ENCODE measurements at regions not wholly inside any gene's neighbourhood (a gene's known extent, or its start where the extent isn't known, plus 50 kb on each side); places are given as distances from the start of the nearest gene placed in this dataset.
"Not testable (repeated sequence)": the region's sequence is repeated elsewhere in the genome, so short reads cannot be mapped to it uniquely, and the experiment has no call there.

GRCh38 chrX:40908026-40908425 lies 172.7 kb upstream of the MED14 start:
- H3K36me3 Mint-ChIP-seq (ENCODE audit: low read depth), result no peaks in the 10 kb centered on the region
- intact Hi-C loops (cut with micrococcal nuclease), result no loop called here
- CTCF ChIA-PET, result interaction anchor here (0.7 kb wide), 1 partner anchor 267 kb away, joined by 3 read pairs; no protein-coding TSS in a partner anchor
- H3K9me3 Mint-ChIP-seq, result no peaks in the 10 kb centered on the region
- H3K4me1 Mint-ChIP-seq (ENCODE audit: low read depth), result no peaks in the 10 kb centered on the region
- H3K27me3 Mint-ChIP-seq (ENCODE audit: low read depth), result no peaks in the 10 kb centered on the region
- no peak for DNase-seq
- H3K4me3 Mint-ChIP-seq, result no peak overlapping the region
- no peak overlapping the region for H3K27ac Mint-ChIP-seq

GRCh38 chrX:40908857-40909475 lies 173.6 kb upstream of the MED14 start:
- intact Hi-C loops (cut with micrococcal nuclease), result no loop called here
- DNase-seq, result no peak
- H3K4me1 Mint-ChIP-seq (ENCODE audit: low read depth), result no peaks in the 10 kb centered on the region
- no peak overlapping the region for H3K4me3 Mint-ChIP-seq
- H3K27ac Mint-ChIP-seq, result no peak overlapping the region
- CTCF ChIA-PET, result no interaction called here
- no peaks in the 10 kb centered on the region for H3K36me3 Mint-ChIP-seq (ENCODE audit: low read depth)
- no peaks in the 10 kb centered on the region for H3K9me3 Mint-ChIP-seq
- no peaks in the 10 kb centered on the region for H3K27me3 Mint-ChIP-seq (ENCODE audit: low read depth)

GRCh38 chrX:40912166-40912565 lies 173.1 kb upstream of the USP9X start:
- H3K4me3 Mint-ChIP-seq, result no peak overlapping the region
- CTCF ChIA-PET, result no interaction called here
- intact Hi-C loops (cut with micrococcal nuclease), result no loop called here
- no peaks in the 10 kb centered on the region for H3K27me3 Mint-ChIP-seq (ENCODE audit: low read depth)
- H3K9me3 Mint-ChIP-seq, result no peaks in the 10 kb centered on the region
- no peak for DNase-seq
- H3K36me3 Mint-ChIP-seq (ENCODE audit: low read depth), result no peaks in the 10 kb centered on the region
- H3K4me1 Mint-ChIP-seq (ENCODE audit: low read depth), result no peaks in the 10 kb centered on the region
- H3K27ac Mint-ChIP-seq, result no peak overlapping the region

DNA sequence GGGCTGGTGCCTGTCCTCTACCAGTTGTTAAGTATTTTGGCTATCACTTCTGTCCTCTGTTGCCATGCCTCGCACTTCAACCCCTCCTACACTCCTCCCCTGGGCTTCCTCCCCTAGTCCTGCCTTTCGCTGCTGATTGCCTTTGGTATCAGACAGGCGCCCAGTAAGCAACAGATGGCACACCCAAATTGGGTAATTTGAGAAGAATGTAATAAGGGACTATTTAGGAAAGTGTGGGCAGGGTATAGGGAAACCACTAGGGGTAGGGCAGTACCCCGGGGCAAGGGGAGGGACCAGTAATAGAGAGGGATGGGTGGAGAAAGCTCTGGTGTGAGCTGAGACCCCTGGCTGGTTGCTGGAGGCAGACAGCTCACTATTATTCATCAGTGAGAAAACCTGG lies 172.7 kb upstream of the USP9X start:
- no peak for DNase-seq
- Mint-ChIP-seq H3K9me3 (no peaks in the 10 kb centered on the region), H3K4me1 (ENCODE audit: low read depth) (no peaks in the 10 kb centered on the region), H3K36me3 (ENCODE audit: low read depth) (no peaks in the 10 kb centered on the region), H3K27me3 (ENCODE audit: low read depth) (no peaks in the 10 kb centered on the region), H3K27ac (no peak overlapping the region), H3K4me3 (no peak overlapping the region)
- intact Hi-C loops (cut with micrococcal nuclease), result no loop called here
- CTCF ChIA-PET, result no interaction called here

DNA sequence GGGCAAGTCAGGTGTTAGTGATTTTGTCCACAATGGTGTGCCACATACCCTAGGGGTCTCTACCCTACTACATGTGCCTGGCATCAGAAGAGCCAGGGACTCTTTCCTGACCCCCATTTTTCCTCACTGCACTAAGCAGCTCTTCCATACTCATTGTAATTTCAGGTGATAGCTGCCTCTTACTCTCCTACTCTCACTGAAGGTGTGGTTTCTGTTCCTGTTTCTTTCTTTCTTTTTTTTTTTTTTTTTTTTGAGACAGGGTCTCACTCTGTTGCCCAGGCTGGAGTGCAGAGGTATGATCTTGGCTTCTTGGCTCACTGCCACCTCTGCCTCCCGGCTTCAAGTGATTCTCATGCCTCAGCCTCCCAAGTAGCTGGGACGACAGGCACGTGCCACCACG lies 164.9 kb upstream of the USP9X start:
- Mint-ChIP-seq H3K27me3 (ENCODE audit: low read depth) (no peaks in the 10 kb centered on the region), H3K4me1 (ENCODE audit: low read depth) (no peaks in the 10 kb centered on the region), H3K36me3 (ENCODE audit: low read depth) (no peaks in the 10 kb centered on the region), H3K27ac (no peak overlapping the region), H3K4me3 (no peak overlapping the region), H3K9me3 (peaks cover 17% of the 10 kb centered on the region)
- CTCF ChIA-PET, result interaction anchor here (0.6 to 1.0 kb wide), 2 partner anchors 195 to 209 kb away, joined by 3 to 4 read pairs; no protein-coding TSS in a partner anchor
- intact Hi-C loops (cut with micrococcal nuclease), result no loop called here
- DNase-seq, result no peak

- H3K27me3 Mint-ChIP-seq (ENCODE audit: low read depth), result no peaks in the 10 kb centered on the region
- DNase-seq, result no peak
- H3K4me1 Mint-ChIP-seq (ENCODE audit: low read depth), result no peaks in the 10 kb centered on the region
- no peaks in the 10 kb centered on the region for H3K36me3 Mint-ChIP-seq (ENCODE audit: low read depth)
- CTCF ChIA-PET, result no interaction called here
- H3K4me3 Mint-ChIP-seq, result no peak overlapping the region
- H3K27ac Mint-ChIP-seq, result no peak overlapping the region
- intact Hi-C loops (cut with micrococcal nuclease), result no loop called here
- H3K9me3 Mint-ChIP-seq, result peaks cover 17% of the 10 kb centered on the region
Observed at GRCh38 chrX:40922307-40922706, 162.9 kb upstream of the USP9X start.

DNA sequence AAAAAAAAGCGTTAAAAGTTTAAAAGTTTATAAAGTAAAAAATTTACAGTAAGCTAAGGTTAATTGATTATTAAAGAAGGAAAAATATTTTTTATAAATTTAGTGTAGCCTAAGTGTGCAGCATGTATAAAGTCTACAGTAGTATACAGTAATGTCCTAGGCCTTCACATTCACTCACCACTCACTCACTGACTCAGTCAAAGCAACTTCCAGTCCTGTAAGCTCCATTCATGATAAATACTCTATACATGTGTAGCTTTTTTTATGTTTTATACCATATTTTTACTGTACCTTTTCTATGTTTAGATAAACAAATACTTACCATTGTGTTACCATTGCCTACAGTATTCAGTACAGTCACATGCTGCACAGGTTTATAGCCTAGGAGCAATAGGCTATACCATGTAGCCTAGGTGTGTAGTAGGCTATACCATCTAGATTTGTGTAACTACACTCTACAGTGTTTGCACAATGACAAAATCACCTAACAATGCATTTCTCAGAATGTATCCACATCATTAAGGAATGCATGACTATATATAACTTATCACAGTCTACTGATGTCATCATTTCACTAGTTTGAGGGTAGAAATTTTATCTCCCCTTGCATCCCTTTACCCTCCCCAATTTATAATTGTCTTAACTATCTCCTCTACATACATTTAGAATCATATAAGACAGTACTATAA lies 158.4 kb upstream of the USP9X start:
- H3K27me3 Mint-ChIP-seq (ENCODE audit: low read depth); H3K36me3 Mint-ChIP-seq (ENCODE audit: low read depth); H3K4me1 Mint-ChIP-seq (ENCODE audit: low read depth); CTCF ChIA-PET; H3K4me3 Mint-ChIP-seq; intact Hi-C loops (cut with micrococcal nuclease); H3K27ac Mint-ChIP-seq; DNase-seq: not testable (repeated sequence)
- peaks cover 15% of the 10 kb centered on the region for H3K9me3 Mint-ChIP-seq

DNA sequence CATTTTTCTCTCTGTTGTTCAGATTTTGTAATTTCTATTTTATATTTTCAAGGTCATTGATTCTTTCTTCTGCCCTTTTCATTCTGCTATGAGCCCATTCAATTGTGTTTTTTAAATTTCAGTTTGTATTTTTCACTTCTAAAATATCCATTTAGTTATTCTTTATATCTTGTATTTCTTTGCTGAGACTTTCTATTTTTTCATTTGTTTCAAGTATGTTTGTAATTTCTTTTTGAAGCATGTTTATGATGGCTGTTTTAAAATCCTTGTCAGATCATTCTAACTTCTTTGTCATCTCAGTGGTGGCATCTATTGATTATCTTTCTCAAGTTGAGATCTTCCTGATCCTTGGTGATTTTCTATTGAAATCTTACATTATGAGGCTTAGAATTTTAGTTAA lies 157.2 kb upstream of the USP9X start:
- Mint-ChIP-seq H3K36me3 (ENCODE audit: low read depth) (no peaks in the 10 kb centered on the region), H3K4me1 (ENCODE audit: low read depth) (peaks cover 13% of the 10 kb centered on the region), H3K27me3 (ENCODE audit: low read depth) (no peaks in the 10 kb centered on the region), H3K27ac (no peak overlapping the region), H3K4me3 (no peak overlapping the region), H3K9me3 (peaks cover 6% of the 10 kb centered on the region)
- DNase-seq, result no peak
- intact Hi-C loops (cut with micrococcal nuclease), result no loop called here
- CTCF ChIA-PET, result no interaction called here

GRCh38 chrX:40931921-40932320 lies 153.3 kb upstream of the USP9X start:
- no peaks in the 10 kb centered on the region for H3K27me3 Mint-ChIP-seq (ENCODE audit: low read depth)
- H3K27ac Mint-ChIP-seq, result peak overlapping the region; percentile 87
- DNase-seq, result peak; percentile 21
- H3K9me3 Mint-ChIP-seq, result peaks cover 3% of the 10 kb centered on the region
- CTCF ChIA-PET, result interaction anchor here (0.6 to 0.7 kb wide), 3 partner anchors 58 to 996 kb away, joined by 3 read pairs; no protein-coding TSS in a partner anchor
- H3K4me1 Mint-ChIP-seq (ENCODE audit: low read depth), result peaks cover 22% of the 10 kb centered on the region
- H3K36me3 Mint-ChIP-seq (ENCODE audit: low read depth), result no peaks in the 10 kb centered on the region
- no peak overlapping the region for H3K4me3 Mint-ChIP-seq
- intact Hi-C loops (cut with micrococcal nuclease), result loop anchor here (1.0 to 5.0 kb wide), 4 partner anchors 21 to 400 kb away; partner anchors contain the start of genes DDX3X and USP9X

DNA sequence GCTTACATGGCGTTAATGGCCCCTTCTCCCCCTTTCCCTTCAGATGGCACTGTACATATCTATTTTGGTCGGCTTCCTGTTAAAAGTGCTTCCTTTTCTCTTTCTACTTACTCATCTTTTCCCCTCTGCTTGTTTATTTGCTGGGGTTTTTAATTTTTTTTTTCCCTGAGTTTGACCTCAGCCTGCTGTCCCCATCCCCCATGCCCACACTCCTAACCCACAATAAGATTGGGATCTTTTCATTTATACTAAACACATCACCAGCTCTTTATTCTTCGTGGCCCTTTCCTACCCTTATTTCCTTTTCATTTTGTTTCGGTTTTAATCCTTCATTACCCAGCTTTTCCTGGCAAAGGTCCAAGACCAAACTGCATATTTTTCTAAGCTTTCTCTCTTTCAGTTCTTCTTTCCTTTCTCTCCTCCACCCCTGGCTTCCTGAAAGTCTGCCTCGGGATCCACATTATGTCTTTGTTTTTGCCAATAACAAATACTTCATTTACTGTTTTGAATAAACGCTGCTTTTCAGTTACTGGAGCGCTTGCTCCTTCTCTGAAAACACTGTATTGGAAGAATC lies 152.0 kb upstream of the USP9X start:
- Mint-ChIP-seq H3K4me3 (peak overlapping the region; percentile 48), H3K27ac (peak overlapping the region; percentile 87), H3K4me1 (ENCODE audit: low read depth) (peaks cover 22% of the 10 kb centered on the region), H3K27me3 (ENCODE audit: low read depth) (no peaks in the 10 kb centered on the region), H3K36me3 (ENCODE audit: low read depth) (no peaks in the 10 kb centered on the region), H3K9me3 (peaks cover 1% of the 10 kb centered on the region)
- intact Hi-C loops (cut with micrococcal nuclease), result loop anchor here (1.0 to 5.0 kb wide), 5 partner anchors 20 to 399 kb away; partner anchors contain the start of genes DDX3X and USP9X
- DNase-seq, result peak; percentile 26
- CTCF ChIA-PET, result no interaction called here

DNA sequence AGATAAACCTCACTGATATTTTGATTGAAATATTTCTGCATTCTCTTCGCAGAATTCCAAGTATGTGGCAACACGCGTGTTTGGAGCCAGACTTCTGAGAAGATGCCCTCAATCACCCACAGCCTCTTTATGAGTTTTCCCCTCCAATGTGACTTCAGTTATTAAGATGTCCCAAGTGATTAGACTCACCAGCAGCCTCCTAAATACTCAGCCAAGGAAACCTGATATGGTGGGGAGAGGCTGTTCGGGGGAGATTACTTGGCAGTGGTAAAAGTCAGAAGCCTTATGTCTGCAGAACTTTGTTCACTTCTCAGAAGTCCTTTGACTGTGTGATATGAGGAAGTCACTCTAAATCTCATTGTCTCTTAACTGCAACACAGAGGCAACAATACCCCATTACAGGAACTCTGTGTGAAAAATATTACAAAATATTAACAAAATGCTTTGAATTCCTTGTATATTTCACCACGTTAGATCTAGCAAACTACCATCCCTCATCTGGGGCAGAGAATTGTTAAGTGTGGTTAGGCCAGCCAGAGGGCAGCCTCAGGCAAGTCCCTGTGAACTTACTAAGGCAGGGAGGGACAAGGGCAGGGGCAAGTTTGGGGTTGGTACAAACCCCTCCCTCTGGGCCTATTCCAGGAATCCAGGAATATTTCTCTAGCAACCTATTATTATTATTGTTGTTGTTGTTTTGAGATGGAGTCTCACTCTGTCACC lies 151.4 kb upstream of the USP9X start:
- DNase-seq, result no peak
- intact Hi-C loops (cut with micrococcal nuclease), result loop anchor here (1.0 to 5.0 kb wide), 5 partner anchors 19 to 398 kb away; partner anchors contain the start of genes DDX3X and USP9X
- peaks cover 22% of the 10 kb centered on the region for H3K4me1 Mint-ChIP-seq (ENCODE audit: low read depth)
- H3K27me3 Mint-ChIP-seq (ENCODE audit: low read depth), result no peaks in the 10 kb centered on the region
- H3K36me3 Mint-ChIP-seq (ENCODE audit: low read depth), result no peaks in the 10 kb centered on the region
- peak overlapping the region; percentile 87 for H3K27ac Mint-ChIP-seq
- CTCF ChIA-PET, result no interaction called here
- no peaks in the 10 kb centered on the region for H3K9me3 Mint-ChIP-seq
- H3K4me3 Mint-ChIP-seq, result peak overlapping the region; percentile 48

DNA sequence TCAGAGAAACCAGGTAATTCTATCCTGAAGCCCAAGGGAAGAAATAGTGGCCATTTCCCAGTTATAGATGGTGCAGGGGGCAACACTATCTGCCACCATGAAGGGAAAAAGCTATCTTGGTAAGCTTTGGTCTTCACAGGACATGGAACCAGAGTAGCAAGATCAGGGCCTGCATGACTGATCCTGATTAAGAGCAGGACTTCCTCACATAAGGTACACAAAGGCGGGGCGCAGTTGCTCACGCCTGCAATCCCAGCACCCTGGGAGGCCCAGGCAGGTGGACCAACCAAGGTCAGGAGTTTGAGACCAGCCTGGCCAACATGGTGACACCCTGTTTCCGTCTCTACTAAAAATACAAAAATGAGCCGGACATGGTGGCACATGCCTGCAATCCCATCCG lies 148.4 kb upstream of the USP9X start:
- H3K36me3 Mint-ChIP-seq (ENCODE audit: low read depth), result no peaks in the 10 kb centered on the region
- intact Hi-C loops (cut with micrococcal nuclease), result no loop called here
- CTCF ChIA-PET, result no interaction called here

More for the DNA sequence above, 148.4 kb upstream of the USP9X start:
- Mint-ChIP-seq H3K27ac (no peak overlapping the region), H3K4me3 (no peak overlapping the region), H3K4me1 (ENCODE audit: low read depth) (peaks cover 22% of the 10 kb centered on the region), H3K9me3 (no peaks in the 10 kb centered on the region), H3K27me3 (ENCODE audit: low read depth) (no peaks in the 10 kb centered on the region)
- no peak for DNase-seq

All from activated naive CD4-positive, alpha-beta T cell treated with anti-CD3 and anti-CD28 coated beads for 36 hours (primary cell).